ENCODE measurements at regions not wholly inside any gene's neighbourhood (a gene's known extent, or its start where the extent isn't known, plus 50 kb on each side); places are given as distances from the start of the nearest gene placed in this dataset.

- no peak overlapping the region for H3K4me3 ChIP-seq (ENCODE audit: low read depth, low read length)
- no peak for TF ChIP-seq CTCF (IDR thresholded peaks at IDR 0.05; ENCODE audit: insufficient read depth, low read depth, low read length, missing control alignments)
- DNase-seq (ENCODE audit: low read depth): no peak
Observed at GRCh38 chr16:86455640-86456039, 54.7 kb upstream of the FOXF1 start.

GRCh38 chr16:86457501-86458148 is 52.7 kb upstream of the FOXF1 start:
- TF ChIP-seq CTCF (IDR thresholded peaks at IDR 0.05; ENCODE audit: insufficient read depth, low read depth, low read length, missing control alignments): no peak
- no peak overlapping the region for H3K4me3 ChIP-seq (ENCODE audit: low read depth, low read length)
- DNase-seq (ENCODE audit: low read depth): no peak

GRCh38 chr16:86458149-86458777 is 52.1 kb upstream of the FOXF1 start:
- no peak for DNase-seq (ENCODE audit: low read depth)
- no peak for TF ChIP-seq CTCF (IDR thresholded peaks at IDR 0.05; ENCODE audit: insufficient read depth, low read depth, low read length, missing control alignments)
- no peak overlapping the region for H3K4me3 ChIP-seq (ENCODE audit: low read depth, low read length)

- TF ChIP-seq CTCF (IDR thresholded peaks at IDR 0.05; ENCODE audit: insufficient read depth, low read depth, low read length, missing control alignments): no peak
- H3K4me3 ChIP-seq (ENCODE audit: low read depth, low read length): no peak overlapping the region
- no peak for DNase-seq (ENCODE audit: low read depth)
Observed at GRCh38 chr16:86459266-86459665, 51.1 kb upstream of the FOXF1 start.
